ENCODE measurements at regions not wholly inside any gene's neighbourhood (a gene's known extent, or its start where the extent isn't known, plus 50 kb on each side); places are given as distances from the start of the nearest gene placed in this dataset.

GRCh38 chr21:28396421-28396820, 596.3 kb downstream of the LTN1 start:
- TF ChIP-seq CTCF (IDR thresholded peaks at IDR 0.05; ENCODE audit: extremely low read depth, low read depth, low read length): no peak
- Histone ChIP-seq H3K79me2 (ENCODE audit: insufficient read depth, low read length) (no peaks in the 10 kb centered on the region), H3K27ac (ENCODE audit: low read depth, low read length) (no peak overlapping the region), H3K9me3 (ENCODE audit: low read depth, low read length) (no peaks in the 10 kb centered on the region), H2AFZ (ENCODE audit: low read length) (no peak overlapping the region), H3K36me3 (ENCODE audit: insufficient read depth, low read length) (no peaks in the 10 kb centered on the region), H3K4me3 (ENCODE audit: insufficient read depth, low read length) (no peak overlapping the region), H3K4me1 (ENCODE audit: insufficient read depth, low read length) (no peaks in the 10 kb centered on the region), H3K27me3 (ENCODE audit: insufficient read depth, low read length) (no peaks in the 10 kb centered on the region), H4K20me1 (ENCODE audit: insufficient read depth, low read length) (no peaks in the 10 kb centered on the region), H3K4me2 (ENCODE audit: insufficient read depth, low read length) (no peak overlapping the region)
- DNase-seq (ENCODE audit: insufficient read length, low spot score, missing footprints): no peak

- TF ChIP-seq CTCF (IDR thresholded peaks at IDR 0.05; ENCODE audit: extremely low read depth, low read depth, low read length): no peak
- H3K9me3 ChIP-seq (ENCODE audit: low read depth, low read length): no peaks in the 10 kb centered on the region
These were observed 599.4 kb downstream of the LTN1 start for GRCh38 chr21:28393279-28393678.

GRCh38 chr21:28391938-28392849, 600.5 kb downstream of the LTN1 start:
- Histone ChIP-seq H3K9me3 (ENCODE audit: low read depth, low read length) (no peaks in the 10 kb centered on the region), H3K4me1 (ENCODE audit: insufficient read depth, low read length) (no peaks in the 10 kb centered on the region), H3K36me3 (ENCODE audit: insufficient read depth, low read length) (no peaks in the 10 kb centered on the region), H3K4me3 (ENCODE audit: insufficient read depth, low read length) (no peak overlapping the region), H3K27ac (ENCODE audit: low read depth, low read length) (no peak overlapping the region), H4K20me1 (ENCODE audit: insufficient read depth, low read length) (no peaks in the 10 kb centered on the region), H3K4me2 (ENCODE audit: insufficient read depth, low read length) (no peak overlapping the region), H3K27me3 (ENCODE audit: insufficient read depth, low read length) (no peaks in the 10 kb centered on the region), H3K79me2 (ENCODE audit: insufficient read depth, low read length) (no peaks in the 10 kb centered on the region), H2AFZ (ENCODE audit: low read length) (no peak overlapping the region)
- no peak for TF ChIP-seq CTCF (IDR thresholded peaks at IDR 0.05; ENCODE audit: extremely low read depth, low read depth, low read length)
- DNase-seq (ENCODE audit: insufficient read length, low spot score, missing footprints): no peak

More at GRCh38 chr21:28393279-28393678, 599.4 kb downstream of the LTN1 start:
- H3K4me2 ChIP-seq (ENCODE audit: insufficient read depth, low read length): no peak overlapping the region
- DNase-seq (ENCODE audit: insufficient read length, low spot score, missing footprints): no peak
- no peaks in the 10 kb centered on the region for H3K27me3 ChIP-seq (ENCODE audit: insufficient read depth, low read length)
- H2AFZ ChIP-seq (ENCODE audit: low read length): no peak overlapping the region
- no peak overlapping the region for H3K4me3 ChIP-seq (ENCODE audit: insufficient read depth, low read length)
- no peak overlapping the region for H3K27ac ChIP-seq (ENCODE audit: low read depth, low read length)
- no peaks in the 10 kb centered on the region for H3K36me3 ChIP-seq (ENCODE audit: insufficient read depth, low read length)
- no peaks in the 10 kb centered on the region for H3K4me1 ChIP-seq (ENCODE audit: insufficient read depth, low read length)
- no peaks in the 10 kb centered on the region for H4K20me1 ChIP-seq (ENCODE audit: insufficient read depth, low read length)
- no peaks in the 10 kb centered on the region for H3K79me2 ChIP-seq (ENCODE audit: insufficient read depth, low read length)

- no peak overlapping the region for H3K4me3 ChIP-seq (ENCODE audit: insufficient read depth, low read length)
- no peaks in the 10 kb centered on the region for H4K20me1 ChIP-seq (ENCODE audit: insufficient read depth, low read length)
- TF ChIP-seq CTCF (IDR thresholded peaks at IDR 0.05; ENCODE audit: extremely low read depth, low read depth, low read length): no peak
- H3K4me1 ChIP-seq (ENCODE audit: insufficient read depth, low read length): no peaks in the 10 kb centered on the region
- H3K4me2 ChIP-seq (ENCODE audit: insufficient read depth, low read length): no peak overlapping the region
- H3K9me3 ChIP-seq (ENCODE audit: low read depth, low read length): no peaks in the 10 kb centered on the region
- H3K27me3 ChIP-seq (ENCODE audit: insufficient read depth, low read length): no peaks in the 10 kb centered on the region
- no peak for DNase-seq (ENCODE audit: insufficient read length, low spot score, missing footprints)
- no peak overlapping the region for H3K27ac ChIP-seq (ENCODE audit: low read depth, low read length)
- H3K79me2 ChIP-seq (ENCODE audit: insufficient read depth, low read length): no peaks in the 10 kb centered on the region
- H3K36me3 ChIP-seq (ENCODE audit: insufficient read depth, low read length): no peaks in the 10 kb centered on the region
- no peak overlapping the region for H2AFZ ChIP-seq (ENCODE audit: low read length)
These were observed 605.5 kb downstream of the LTN1 start for GRCh38 chr21:28387220-28387619.

Measured in osteoblast (primary cell).